ENCODE measurements at regions not wholly inside any gene's neighbourhood (a gene's known extent, or its start where the extent isn't known, plus 50 kb on each side); places are given as distances from the start of the nearest gene placed in this dataset.

DNA sequence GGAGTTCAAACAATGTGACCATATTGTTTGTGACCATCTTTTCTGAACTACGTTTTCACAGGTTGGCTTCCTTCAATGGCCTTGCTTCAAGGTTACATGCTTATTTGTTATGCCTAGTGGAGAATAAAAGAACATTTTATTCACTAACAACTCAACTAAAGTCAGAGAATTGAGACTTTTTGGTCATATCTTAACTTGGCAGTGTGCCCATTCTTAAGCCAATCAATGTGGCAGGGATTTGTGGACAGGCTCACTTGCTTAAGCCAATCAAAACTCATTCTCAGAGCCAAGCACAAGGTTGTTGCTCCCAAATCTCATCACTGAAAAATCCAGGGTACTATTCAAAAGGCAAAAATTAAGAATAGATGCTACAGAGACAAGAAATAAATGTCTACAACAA is 455.8 kb upstream of the FAT3 start:
- intact Hi-C loops (cut with DNase I) = no loop called here
- Histone ChIP-seq H3K27ac (no peak overlapping the region), H3K36me3 (no peaks in the 10 kb centered on the region), H3K4me3 (no peak overlapping the region), H3K9me3 (no peaks in the 10 kb centered on the region), H3K27me3 (no peaks in the 10 kb centered on the region), H3K4me1 (ENCODE audit: insufficient read depth) (no peaks in the 10 kb centered on the region)
- DNase-seq = no peak
- TF ChIP-seq, protein P1, sequence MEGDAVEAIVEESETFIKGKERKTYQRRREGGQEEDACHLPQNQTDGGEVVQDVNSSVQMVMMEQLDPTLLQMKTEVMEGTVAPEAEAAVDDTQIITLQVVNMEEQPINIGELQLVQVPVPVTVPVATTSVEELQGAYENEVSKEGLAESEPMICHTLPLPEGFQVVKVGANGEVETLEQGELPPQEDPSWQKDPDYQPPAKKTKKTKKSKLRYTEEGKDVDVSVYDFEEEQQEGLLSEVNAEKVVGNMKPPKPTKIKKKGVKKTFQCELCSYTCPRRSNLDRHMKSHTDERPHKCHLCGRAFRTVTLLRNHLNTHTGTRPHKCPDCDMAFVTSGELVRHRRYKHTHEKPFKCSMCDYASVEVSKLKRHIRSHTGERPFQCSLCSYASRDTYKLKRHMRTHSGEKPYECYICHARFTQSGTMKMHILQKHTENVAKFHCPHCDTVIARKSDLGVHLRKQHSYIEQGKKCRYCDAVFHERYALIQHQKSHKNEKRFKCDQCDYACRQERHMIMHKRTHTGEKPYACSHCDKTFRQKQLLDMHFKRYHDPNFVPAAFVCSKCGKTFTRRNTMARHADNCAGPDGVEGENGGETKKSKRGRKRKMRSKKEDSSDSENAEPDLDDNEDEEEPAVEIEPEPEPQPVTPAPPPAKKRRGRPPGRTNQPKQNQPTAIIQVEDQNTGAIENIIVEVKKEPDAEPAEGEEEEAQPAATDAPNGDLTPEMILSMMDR (IDR thresholded peaks at IDR 0.05) = no peak
- TF ChIP-seq POLR2A (IDR thresholded peaks at IDR 0.05) (no peak), EP300 (IDR thresholded peaks at IDR 0.05) (no peak)
- WGBS, 3 donors = 13 to 43% (median 30%) methylated on average over 1 of the region's 1 CpG

DNA sequence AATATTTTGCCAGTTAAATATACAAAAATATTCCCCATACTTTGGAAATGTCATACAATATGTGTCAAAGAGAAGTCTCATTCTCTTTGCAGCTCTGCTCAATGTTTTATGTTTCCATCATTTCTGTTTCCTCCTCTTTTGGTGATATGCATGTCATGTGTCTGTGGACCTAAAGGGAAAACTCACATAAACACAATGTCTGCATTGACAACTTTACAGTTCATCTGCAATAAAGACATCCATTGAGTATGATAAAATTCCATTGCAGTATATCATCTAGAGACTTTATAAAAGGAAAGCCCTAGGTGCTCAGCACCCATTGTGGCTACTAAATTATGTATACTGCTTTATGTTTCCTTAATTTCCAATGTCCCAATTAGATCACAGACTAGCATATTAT is 461.3 kb upstream of the FAT3 start:
- Histone ChIP-seq H3K36me3 (no peaks in the 10 kb centered on the region), H3K4me3 (no peak overlapping the region), H3K4me1 (ENCODE audit: insufficient read depth) (no peaks in the 10 kb centered on the region), H3K27me3 (no peaks in the 10 kb centered on the region), H3K27ac (no peak overlapping the region), H3K9me3 (no peaks in the 10 kb centered on the region)
- no peak for DNase-seq
- no peak for TF ChIP-seq EP300 (IDR thresholded peaks at IDR 0.05)
- TF ChIP-seq, protein P1 (IDR thresholded peaks at IDR 0.05) = no peak
- no peak for TF ChIP-seq POLR2A (IDR thresholded peaks at IDR 0.05)
- intact Hi-C loops (cut with DNase I) = no loop called here

DNA sequence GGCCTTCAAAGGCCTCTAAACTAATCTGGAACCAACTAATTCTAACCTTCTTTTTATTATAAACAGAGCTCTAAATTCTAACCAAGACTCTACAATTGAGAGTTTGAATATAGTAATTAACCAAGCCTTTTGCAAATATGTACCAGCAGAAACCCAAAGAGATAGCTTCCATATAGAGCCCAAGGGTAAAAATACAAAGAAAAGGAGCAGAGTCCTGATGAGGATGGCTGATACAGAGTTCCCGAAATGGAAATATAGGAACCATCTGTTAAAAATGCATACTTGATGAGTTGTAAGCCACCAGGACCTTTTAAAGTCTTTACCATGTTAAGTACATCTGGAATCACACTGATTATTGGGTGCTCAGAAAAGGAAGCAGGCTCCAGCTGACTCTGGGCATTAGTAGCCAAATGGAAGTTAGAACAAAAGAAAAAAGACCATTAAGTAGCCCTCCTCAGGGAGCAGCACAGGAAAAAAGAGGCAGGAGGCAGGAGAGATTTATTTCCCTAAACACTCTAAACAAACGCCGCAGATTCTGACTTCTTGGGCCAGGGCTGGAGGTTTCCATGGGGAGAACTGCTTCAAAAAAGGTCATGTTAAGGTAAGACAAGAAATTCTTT is 463.1 kb upstream of the FAT3 start:
- H3K4me1 ChIP-seq (ENCODE audit: insufficient read depth) = no peaks in the 10 kb centered on the region
- intact Hi-C loops (cut with DNase I) = no loop called here
- H3K27me3 ChIP-seq = no peaks in the 10 kb centered on the region
- no peak for DNase-seq
- TF ChIP-seq, protein P1 (IDR thresholded peaks at IDR 0.05) = no peak
- TF ChIP-seq EP300 (IDR thresholded peaks at IDR 0.05) (no peak), POLR2A (IDR thresholded peaks at IDR 0.05) (no peak)
- WGBS, 3 donors = 22 to 38% (median 32%) methylated on average over 3 of the region's 3 CpGs
- no peak overlapping the region for H3K4me3 ChIP-seq
- no peaks in the 10 kb centered on the region for H3K36me3 ChIP-seq
- no peaks in the 10 kb centered on the region for H3K9me3 ChIP-seq
- no peak overlapping the region for H3K27ac ChIP-seq

DNA sequence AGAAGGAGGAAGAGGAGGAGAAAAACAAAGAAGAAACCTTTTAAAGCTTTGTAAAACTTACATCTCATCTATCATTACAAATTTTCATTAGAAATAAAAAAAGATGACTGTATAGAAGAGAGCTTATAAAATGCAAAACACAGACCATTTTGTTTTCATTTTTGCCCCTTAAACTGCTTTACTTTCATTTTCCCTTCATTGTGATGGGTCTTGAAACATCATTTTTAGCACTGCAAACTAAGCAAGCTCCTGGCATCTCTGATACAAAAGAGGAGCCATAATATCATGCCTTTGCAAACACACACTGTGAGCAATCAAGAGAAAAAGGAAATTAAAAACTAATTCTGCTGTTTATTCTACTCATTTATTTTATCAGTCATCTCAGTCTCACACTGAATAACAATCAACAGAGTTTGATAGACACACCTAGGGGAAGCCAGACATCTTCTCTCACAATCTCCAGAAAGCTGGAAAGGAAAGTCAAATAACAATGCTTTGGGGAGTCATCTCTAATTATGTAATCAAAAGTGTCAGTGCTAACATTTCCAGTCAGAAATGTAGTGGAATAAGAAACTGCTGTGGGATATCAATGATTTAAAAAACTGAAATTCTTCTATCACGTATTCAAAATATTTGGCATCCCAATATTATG is 467.7 kb upstream of the FAT3 start:
- TF ChIP-seq POLR2A (IDR thresholded peaks at IDR 0.05) (no peak), EP300 (IDR thresholded peaks at IDR 0.05) (no peak)
- TF ChIP-seq, protein P1 (IDR thresholded peaks at IDR 0.05) = no peak
- H3K27ac ChIP-seq = no peak overlapping the region
- no peaks in the 10 kb centered on the region for H3K4me1 ChIP-seq (ENCODE audit: insufficient read depth)
- H3K36me3 ChIP-seq = no peaks in the 10 kb centered on the region
- WGBS, 3 donors = 77 to 80% (median 79%) methylated on average over 1 of the region's 1 CpG
- no peak for DNase-seq
- intact Hi-C loops (cut with DNase I) = no loop called here
- H3K27me3 ChIP-seq = no peaks in the 10 kb centered on the region
- no peak overlapping the region for H3K4me3 ChIP-seq
- no peaks in the 10 kb centered on the region for H3K9me3 ChIP-seq

Data from ovary (tissue), 7 donors.